ENCODE measurements at regions not wholly inside any gene's neighbourhood (a gene's known extent, or its start where the extent isn't known, plus 50 kb on each side); places are given as distances from the start of the nearest gene placed in this dataset.

- no peaks in the 10 kb centered on the region for H3K4me1 ChIP-seq (ENCODE audit: control insufficient read depth, insufficient read depth, low read length)
- TF ChIP-seq KLF8 (tag by site-specific recombination; IDR thresholded peaks at IDR 0.05), result no peak
- TF ChIP-seq ZNF514 (tag by site-specific recombination; IDR thresholded peaks at IDR 0.05), result no peak
- no peak for TF ChIP-seq ZFHX2 (tag by site-specific recombination; conservative IDR thresholded peaks at IDR 0.05)
- TF ChIP-seq YY1 (tag by site-specific recombination; IDR thresholded peaks at IDR 0.05), result no peak
- no peak for TF ChIP-seq ZNF670 (tag by site-specific recombination; IDR thresholded peaks at IDR 0.05; ENCODE audit: low read depth)
- TF ChIP-seq ZNF37A (tag by site-specific recombination; IDR thresholded peaks at IDR 0.05), result no peak
- TF ChIP-seq ZNF280C (tag by site-specific recombination; IDR thresholded peaks at IDR 0.05), result no peak
- no peak for TF ChIP-seq ZNF302 (tag by site-specific recombination; IDR thresholded peaks at IDR 0.05; ENCODE audit: low read depth)
- TF ChIP-seq ZNF248 (tag by site-specific recombination; IDR thresholded peaks at IDR 0.05), result no peak
- TF ChIP-seq ZNF391 (tag by site-specific recombination; IDR thresholded peaks at IDR 0.05; ENCODE audit: borderline replicate concordance, low read depth), result no peak
- no peak for TF ChIP-seq KLF17 (tag by site-specific recombination; IDR thresholded peaks at IDR 0.05)
- TF ChIP-seq MYNN (tag by site-specific recombination; IDR thresholded peaks at IDR 0.05; ENCODE audit: borderline replicate concordance), result no peak
- no peak for TF ChIP-seq ZNF398 (tag by site-specific recombination; IDR thresholded peaks at IDR 0.05)
- no peak for TF ChIP-seq ZNF366 (tag by site-specific recombination; conservative IDR thresholded peaks at IDR 0.05)
- TF ChIP-seq ZBTB20 (tag by site-specific recombination; IDR thresholded peaks at IDR 0.05), result no peak
- TF ChIP-seq ZNF148 (tag by site-specific recombination; IDR thresholded peaks at IDR 0.05; ENCODE audit: borderline replicate concordance), result no peak
- no peak for TF ChIP-seq ZNF530 (tag by site-specific recombination; IDR thresholded peaks at IDR 0.05; ENCODE audit: low read depth)
- CTCF ChIA-PET, result no interaction called here
- H3K27ac ChIP-seq (ENCODE audit: extremely low read depth, low read depth, low read length), result no peak overlapping the region
- H3K36me3 ChIP-seq (ENCODE audit: control insufficient read depth in 2 of 2, insufficient read depth in 1 of 2, low read length in 2 of 2), result no peaks in the 10 kb centered on the region
- POLR2A ChIA-PET, result no interaction called here
- no peaks in the 10 kb centered on the region for H3K9me3 ChIP-seq (ENCODE audit: control insufficient read depth, insufficient read depth, low read depth, low read length)
- no peak overlapping the region for H3K4me3 ChIP-seq (ENCODE audit: low read depth, low read length)
Measured at GRCh38 chr4:104975617-104976016, 171.1 kb upstream of the TET2 start.

GRCh38 chr4:104976262-104976661 is 170.4 kb upstream of the TET2 start:
- Histone ChIP-seq H3K36me3 (ENCODE audit: control insufficient read depth in 2 of 2, insufficient read depth in 1 of 2, low read length in 2 of 2) (no peaks in the 10 kb centered on the region), H3K9me3 (ENCODE audit: control insufficient read depth, insufficient read depth, low read depth, low read length) (no peaks in the 10 kb centered on the region), H3K4me1 (ENCODE audit: control insufficient read depth, insufficient read depth, low read length) (no peaks in the 10 kb centered on the region), H3K27ac (ENCODE audit: extremely low read depth, low read depth, low read length) (no peak overlapping the region), H3K4me3 (ENCODE audit: low read depth, low read length) (no peak overlapping the region)
- CTCF ChIA-PET, result no interaction called here
- POLR2A ChIA-PET, result no interaction called here
- TF ChIP-seq ZBTB11 (tag by site-specific recombination; conservative IDR thresholded peaks at IDR 0.05; ENCODE audit: low read depth), result no peak
- TF ChIP-seq PRDM1 (tag by site-specific recombination; IDR thresholded peaks at IDR 0.05), result no peak
- no peak for TF ChIP-seq TCF7L2 (IDR thresholded peaks at IDR 0.05; ENCODE audit: borderline replicate concordance, low read depth, low read length)
- no peak for TF ChIP-seq ZNF248 (tag by site-specific recombination; IDR thresholded peaks at IDR 0.05)
- no peak for TF ChIP-seq ZNF266 (tag by site-specific recombination; IDR thresholded peaks at IDR 0.05; ENCODE audit: low read depth)
- no peak for TF ChIP-seq IKZF3 (tag by site-specific recombination; IDR thresholded peaks at IDR 0.05)
- TF ChIP-seq ZFP69B (tag by site-specific recombination; IDR thresholded peaks at IDR 0.05), result no peak
- no peak for TF ChIP-seq ZNF660 (tag by site-specific recombination; IDR thresholded peaks at IDR 0.05)
- no peak for TF ChIP-seq ZNF350 (tag by site-specific recombination; IDR thresholded peaks at IDR 0.05)
- no peak for TF ChIP-seq ZNF138 (tag by site-specific recombination; IDR thresholded peaks at IDR 0.05; ENCODE audit: borderline replicate concordance)

Measured in HEK293 (cell line).